ENCODE measurements at regions not wholly inside any gene's neighbourhood (a gene's known extent, or its start where the extent isn't known, plus 50 kb on each side); places are given as distances from the start of the nearest gene placed in this dataset.
A peak's percentile ranks its signal among the peaks of the same experiment; 100 is the strongest.

GRCh38 chr1:234675572-234675971 is 65.6 kb upstream of the IRF2BP2 start:
- H3K36me3 ChIP-seq = no peaks in the 10 kb centered on the region
- no peak overlapping the region for H3K27ac ChIP-seq
- H3K9me3 ChIP-seq = no peaks in the 10 kb centered on the region
- H3K4me3 ChIP-seq = no peak overlapping the region
- peaks cover 0 to 10% (median 4%) of the 10 kb centered on the region in 4 donors for H3K4me1 ChIP-seq
- H3K27me3 ChIP-seq = no peaks in the 10 kb centered on the region
- TF ChIP-seq POLR2A (IDR thresholded peaks at IDR 0.05) = no peak
- TF ChIP-seq, protein P1, sequence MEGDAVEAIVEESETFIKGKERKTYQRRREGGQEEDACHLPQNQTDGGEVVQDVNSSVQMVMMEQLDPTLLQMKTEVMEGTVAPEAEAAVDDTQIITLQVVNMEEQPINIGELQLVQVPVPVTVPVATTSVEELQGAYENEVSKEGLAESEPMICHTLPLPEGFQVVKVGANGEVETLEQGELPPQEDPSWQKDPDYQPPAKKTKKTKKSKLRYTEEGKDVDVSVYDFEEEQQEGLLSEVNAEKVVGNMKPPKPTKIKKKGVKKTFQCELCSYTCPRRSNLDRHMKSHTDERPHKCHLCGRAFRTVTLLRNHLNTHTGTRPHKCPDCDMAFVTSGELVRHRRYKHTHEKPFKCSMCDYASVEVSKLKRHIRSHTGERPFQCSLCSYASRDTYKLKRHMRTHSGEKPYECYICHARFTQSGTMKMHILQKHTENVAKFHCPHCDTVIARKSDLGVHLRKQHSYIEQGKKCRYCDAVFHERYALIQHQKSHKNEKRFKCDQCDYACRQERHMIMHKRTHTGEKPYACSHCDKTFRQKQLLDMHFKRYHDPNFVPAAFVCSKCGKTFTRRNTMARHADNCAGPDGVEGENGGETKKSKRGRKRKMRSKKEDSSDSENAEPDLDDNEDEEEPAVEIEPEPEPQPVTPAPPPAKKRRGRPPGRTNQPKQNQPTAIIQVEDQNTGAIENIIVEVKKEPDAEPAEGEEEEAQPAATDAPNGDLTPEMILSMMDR (IDR thresholded peaks at IDR 0.05) = no peak
- intact Hi-C loops (cut with DNase I) = no loop called here
- ATAC-seq (no peak), DNase-seq (no peak)
- WGBS (ENCODE audit: insufficient coverage, low coverage, low lambda C conversion rate, missing lambda C conversion rate) = 83% methylated on average over 6 of the region's 6 CpGs

GRCh38 chr1:234675006-234675405 is 65.0 kb upstream of the IRF2BP2 start:
- no peak for TF ChIP-seq POLR2A (IDR thresholded peaks at IDR 0.05)
- TF ChIP-seq, protein P1 (IDR thresholded peaks at IDR 0.05) = no peak
- DNase-seq (no peak), ATAC-seq (peak in 1 of 4 donors; percentile 12)
- no peak overlapping the region for H3K4me3 ChIP-seq
- peaks cover 0 to 10% (median 4%) of the 10 kb centered on the region in 4 donors for H3K4me1 ChIP-seq
- H3K9me3 ChIP-seq = no peaks in the 10 kb centered on the region
- intact Hi-C loops (cut with DNase I) = no loop called here
- no peak overlapping the region for H3K27ac ChIP-seq
- no peaks in the 10 kb centered on the region for H3K36me3 ChIP-seq
- WGBS (ENCODE audit: insufficient coverage, low coverage, low lambda C conversion rate, missing lambda C conversion rate) = 100% methylated on average over 1 of the region's 4 CpGs
- no peaks in the 10 kb centered on the region for H3K27me3 ChIP-seq

DNA sequence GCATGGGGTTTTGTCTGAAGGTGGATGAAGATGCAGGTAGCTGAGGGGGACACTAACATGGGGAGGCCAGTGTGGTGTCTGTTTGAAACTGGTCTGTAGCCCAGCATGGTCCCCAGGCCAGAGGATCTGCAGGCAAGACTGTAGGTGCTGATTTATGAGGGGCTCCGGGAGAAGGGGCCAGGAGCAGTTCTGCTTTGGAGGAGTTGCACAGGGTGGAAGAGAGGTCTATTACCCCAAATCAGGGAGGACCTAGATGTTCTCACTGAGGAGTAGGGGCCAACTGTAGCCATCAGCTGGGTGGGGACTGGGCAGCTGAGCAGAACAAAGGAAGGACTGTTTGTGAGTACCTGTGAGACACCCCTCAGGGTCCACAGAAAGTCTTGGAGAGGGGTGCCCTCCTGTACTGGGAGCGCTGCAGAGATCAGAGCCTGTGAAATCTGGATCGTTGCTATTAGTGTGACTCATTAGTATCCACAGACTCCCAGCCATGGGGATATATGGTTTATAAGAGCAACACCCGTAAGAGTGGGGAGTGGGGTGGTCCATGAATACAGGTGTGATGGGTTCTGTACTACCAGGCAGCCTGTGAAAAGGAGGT is 64.3 kb upstream of the IRF2BP2 start:
- TF ChIP-seq, protein P1 (IDR thresholded peaks at IDR 0.05) = no peak
- no peak for TF ChIP-seq POLR2A (IDR thresholded peaks at IDR 0.05)
- Histone ChIP-seq H3K9me3 (no peaks in the 10 kb centered on the region), H3K4me1 (peaks cover 0 to 10% (median 4%) of the 10 kb centered on the region in 4 donors), H3K27me3 (no peaks in the 10 kb centered on the region), H3K27ac (no peak overlapping the region), H3K4me3 (no peak overlapping the region), H3K36me3 (no peaks in the 10 kb centered on the region)
- ATAC-seq = no peak
- intact Hi-C loops (cut with DNase I) = no loop called here
- DNase-seq = no peak
- WGBS (ENCODE audit: insufficient coverage, low coverage, low lambda C conversion rate, missing lambda C conversion rate) = 91% methylated on average over 4 of the region's 4 CpGs

DNA sequence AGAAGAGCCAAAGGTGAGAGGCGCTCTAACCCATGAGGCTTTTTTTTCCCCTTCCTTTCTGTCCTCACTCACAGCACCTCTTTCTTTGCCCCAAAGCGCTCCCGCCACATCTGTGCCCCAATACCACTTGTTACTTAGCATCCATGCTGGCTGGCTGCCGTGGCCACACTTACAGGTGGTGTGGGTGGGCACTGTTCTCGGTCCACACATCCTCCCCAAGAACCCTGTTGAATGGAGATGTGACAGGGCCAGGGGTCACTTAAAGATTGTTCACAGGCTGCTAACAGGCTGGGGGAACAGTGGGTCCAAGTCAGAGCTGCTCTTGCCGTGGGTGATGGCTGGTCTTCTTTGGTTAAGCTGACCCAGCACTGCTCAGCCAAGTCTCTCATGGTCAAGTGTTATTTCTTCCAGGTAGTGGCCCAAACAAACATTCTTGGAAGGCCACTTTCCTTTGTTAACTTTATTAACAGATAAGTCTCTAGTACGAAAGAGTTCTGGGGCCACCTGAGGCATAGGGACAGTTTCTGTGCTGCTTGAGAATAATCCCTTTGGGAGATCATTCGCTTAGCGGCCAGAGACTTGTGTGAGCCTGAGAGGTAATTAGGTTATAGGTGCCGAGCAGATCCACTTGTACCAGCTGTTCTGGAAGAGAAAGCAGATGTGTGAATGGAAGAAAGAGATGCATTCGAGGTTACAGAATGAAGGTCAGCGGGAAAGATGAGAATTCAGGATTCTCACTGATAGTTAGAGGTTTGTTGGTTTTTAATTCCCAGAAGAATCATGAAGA is 62.6 kb upstream of the IRF2BP2 start:
- ATAC-seq (no peak), DNase-seq (no peak)
- intact Hi-C loops (cut with DNase I) = no loop called here
- no peaks in the 10 kb centered on the region for H3K36me3 ChIP-seq
- H3K9me3 ChIP-seq = no peaks in the 10 kb centered on the region
- peaks cover 0 to 10% (median 4%) of the 10 kb centered on the region in 4 donors for H3K4me1 ChIP-seq
- no peak overlapping the region for H3K27ac ChIP-seq
- WGBS (ENCODE audit: insufficient coverage, low coverage, low lambda C conversion rate, missing lambda C conversion rate) = 84% methylated on average over 10 of the region's 12 CpGs
- TF ChIP-seq, protein P1 (IDR thresholded peaks at IDR 0.05) = no peak
- no peak for TF ChIP-seq POLR2A (IDR thresholded peaks at IDR 0.05)
- H3K4me3 ChIP-seq = no peak overlapping the region
- H3K27me3 ChIP-seq = no peaks in the 10 kb centered on the region
